HCT116 (cell line): ENCODE measurements at regions not wholly inside any gene's neighbourhood (a gene's known extent, or its start where the extent isn't known, plus 50 kb on each side); places are given as distances from the start of the nearest gene placed in this dataset.

ENCODE experiments used
- ATAC-seq: fragments of 200-7000 bp; cut with Tn5 transposase; 2 replicates; pipeline ENCODE4 v1.9.1; 2020; ENCODE audit warnings: mild to moderate bottlenecking, moderate library complexity
- BruUV-seq: library from RNA; stranded (reverse); fragments of 400-500 nt; replicated peaks from 2 replicates; lab custom pipeline; 2021; lab: Mats Ljungman, UMichigan
- CTCF ChIA-PET: fragments of 300-600 bp; sonication (Branson Sonifier 250); formaldehyde crosslinking; loops from one replicate; lab custom pipeline; 2021; ENCODE audit warnings: antibody characterized with exemption; lab: Charles Lee
- POLR2A ChIA-PET: fragments of 300-600, 350-600 bp; sonication (Branson Sonifier 250); formaldehyde crosslinking; loops from one replicate; lab custom pipeline; 2021; ENCODE audit warnings: antibody characterized with exemption; lab: Charles Lee
- RAD21 ChIA-PET, 2 experiments: fragments of 300-600 bp; sonication (Branson Sonifier 250); formaldehyde crosslinking; loops; one replicate each; lab custom pipeline; 2023; ENCODE audit warnings: low total read pairs in 2 of 2; ENCODE audit not compliant: uncharacterized antibody in 2 of 2, unreplicated experiment in 2 of 2, low non-redundant PET in 1 of 2; lab: Charles Lee
- DNase-seq: peaks from one replicate; pipeline ENCODE4 v3.0.0-alpha.2; 2010; ENCODE audit warnings: low read depth, low spot score
- H2AFZ ChIP-seq: fragments of 200-600 bp; shearing (Covaris generic), sonication (generic); 2 replicates; pipeline ENCODE4 v1.6.1; 2017; ENCODE audit warnings: low read depth, mixed run types, mixed read lengths, antibody characterized with exemption, low read length; ENCODE audit not compliant: poor library complexity, severe bottlenecking
- H3K27ac ChIP-seq: 2 replicates; pipeline ENCODE4 v1.5.1; 2012; ENCODE audit warnings: low read depth, low read length
- H3K27me3 ChIP-seq: fragments of 200-600 bp; sonication (generic); 2 replicates; pipeline ENCODE4 v1.6.1; 2016; ENCODE audit warnings: mixed run types, low read length, mixed read lengths; ENCODE audit not compliant: insufficient read depth
- H3K36me3 ChIP-seq, 2 experiments: fragments of 200-500 bp in 1 of 2; fragments of 200-600 bp in 1 of 2; sonication (Bioruptor generic) in 1 of 2; sonication (generic) in 1 of 2; 2 replicates each; pipeline versions ENCODE4 v1.5.1 to v1.6.1; 2014 to 2016; ENCODE audit warnings: low read length in 2 of 2, inconsistent platforms in 1 of 2, mixed read lengths in 1 of 2, mixed run types in 1 of 2; ENCODE audit not compliant: insufficient read depth in 2 of 2, control insufficient read depth in 1 of 2
- H3K4me1 ChIP-seq, 2 experiments: fragments of 200-600 bp in 1 of 2; sonication (generic) in 1 of 2; 2 replicates each; pipeline versions ENCODE4 v1.5.1 to v1.6.1; 2012 to 2017; ENCODE audit warnings: low read length in 2 of 2, inconsistent platforms in 1 of 2, mild to moderate bottlenecking in 1 of 2, mixed read lengths in 1 of 2, mixed run types in 1 of 2, moderate library complexity in 1 of 2; ENCODE audit not compliant: insufficient read depth in 2 of 2, control insufficient read depth in 1 of 2
- H3K4me2 ChIP-seq: fragments of 200-600 bp; sonication (generic); 2 replicates; pipeline ENCODE4 v1.6.1; 2017; ENCODE audit warnings: mixed run types, low read length, mixed read lengths
- H3K4me3 ChIP-seq, 2 experiments: fragments of 200-600 bp in 1 of 2; sonication (generic) in 1 of 2; replicated peaks in 1 of 2; 2 replicates each; pipeline ENCODE4 v1.5.1; 2011 to 2016; ENCODE audit warnings: low read length in 2 of 2, control low read depth in 1 of 2, low read depth in 1 of 2, mild to moderate bottlenecking in 1 of 2, mixed read lengths in 1 of 2, mixed run types in 1 of 2
- H3K79me2 ChIP-seq: fragments of 200-600 bp; sonication (generic); 2 replicates; pipeline ENCODE4 v1.6.1; 2017; ENCODE audit warnings: mild to moderate bottlenecking, mixed run types, low read length, moderate library complexity, mixed read lengths; ENCODE audit not compliant: insufficient read depth
- H3K9ac ChIP-seq: fragments of 200-600 bp; sonication (generic); 2 replicates; pipeline ENCODE4 v1.6.1; 2016; ENCODE audit warnings: low read length, mixed read lengths
- H3K9me2 ChIP-seq: fragments of 200-600 bp; sonication (generic), shearing (Covaris generic); 2 replicates; pipeline ENCODE4 v1.6.1; 2017; ENCODE audit warnings: mixed run types, mild to moderate bottlenecking, moderate library complexity; ENCODE audit not compliant: insufficient read depth
- H3K9me3 ChIP-seq, 2 experiments: fragments of 200-500 bp in 1 of 2; fragments of 200-600 bp in 1 of 2; sonication (Bioruptor generic) in 1 of 2; sonication (generic) in 1 of 2; 2 replicates each; pipeline ENCODE4 v1.6.1; 2014 to 2017; ENCODE audit warnings: low read length in 2 of 2, mixed read lengths in 2 of 2, inconsistent platforms in 1 of 2, low read depth in 1 of 2, mild to moderate bottlenecking in 1 of 2, mixed run types in 1 of 2, moderate library complexity in 1 of 2; ENCODE audit not compliant: control insufficient read depth in 1 of 2, insufficient read depth in 1 of 2
- H4K20me1 ChIP-seq: fragments of 200-600 bp; sonication (generic), shearing (Covaris generic); 2 replicates; pipeline ENCODE4 v1.6.1; 2017; ENCODE audit warnings: mixed run types, mild to moderate bottlenecking, moderate library complexity; ENCODE audit not compliant: insufficient read depth
- CBX3 ChIP-seq: IDR thresholded peaks from 2 replicates; pipeline ENCODE4 v1.6.1; 2012; ENCODE audit warnings: low read depth
- CEBPB ChIP-seq: IDR thresholded peaks from 2 replicates; pipeline ENCODE4 v1.6.1; 2012; ENCODE audit warnings: low read depth
- EGR1 ChIP-seq: IDR thresholded peaks from 2 replicates; pipeline ENCODE4 v1.6.1; 2012; ENCODE audit warnings: low read depth
- ELF1 ChIP-seq: IDR thresholded peaks from 2 replicates; pipeline ENCODE4 v1.6.1; 2012; ENCODE audit warnings: low read depth, borderline replicate concordance
- EZH2 ChIP-seq: fragments of 200-600 bp; sonication (generic); IDR thresholded peaks from 2 replicates; pipeline ENCODE4 v1.6.1; 2017; ENCODE audit warnings: antibody characterized with exemption, mixed run types
- EZH2phosphoT487 ChIP-seq: fragments of 200-600 bp; IDR thresholded peaks from 2 replicates; pipeline ENCODE4 v1.6.1; 2018; ENCODE audit warnings: antibody characterized with exemption, borderline replicate concordance
- FOSL1 ChIP-seq: IDR thresholded peaks from 2 replicates; pipeline ENCODE4 v1.6.1; 2012; ENCODE audit warnings: low read depth
- POLR2A ChIP-seq: IDR thresholded peaks from 2 replicates; pipeline ENCODE4 v1.7.0; 2011; ENCODE audit warnings: borderline replicate concordance; ENCODE audit not compliant: insufficient read depth, insufficient read length; ENCODE audit errors: extremely low read depth
- RAD21 ChIP-seq: IDR thresholded peaks from 2 replicates; pipeline ENCODE4 v1.6.1; 2012; ENCODE audit warnings: low read depth, mild to moderate bottlenecking
- SIN3A ChIP-seq: IDR thresholded peaks from 2 replicates; pipeline ENCODE4 v1.6.1; 2012; ENCODE audit warnings: low read depth
- SP1 ChIP-seq: IDR thresholded peaks from 2 replicates; pipeline ENCODE4 v1.6.1; 2012; ENCODE audit warnings: low read depth
- YY1 ChIP-seq: IDR thresholded peaks from 2 replicates; pipeline ENCODE4 v1.6.1; 2011; ENCODE audit warnings: low read length, low read depth, moderate library complexity, mild to moderate bottlenecking; ENCODE audit not compliant: insufficient replicate concordance; ENCODE audit errors: extremely low read depth
- ZNF274 ChIP-seq: fragments of 200-500 bp; sonication (Bioruptor generic); IDR thresholded peaks from 2 replicates; pipeline ENCODE4 v1.6.1; 2014; ENCODE audit warnings: mild to moderate bottlenecking, low read depth, low read length, inconsistent platforms
- intact Hi-C: fragments of 100-400 bp; cut with micrococcal nuclease; formaldehyde crosslinking; loops from 2 replicates; pipeline ENCODE4 v1.10.0; 2022
- TF ChIP-seq, protein P1 (sequence below): IDR thresholded peaks from 2 replicates; pipeline ENCODE4 v1.6.1; 2012
- TF ChIP-seq, protein P2 (sequence below): IDR thresholded peaks from 2 replicates; pipeline ENCODE4 v1.6.1; 2011; ENCODE audit warnings: mild to moderate bottlenecking, low read length, moderate library complexity; ENCODE audit not compliant: insufficient replicate concordance; ENCODE audit errors: extremely low read depth

DNA sequence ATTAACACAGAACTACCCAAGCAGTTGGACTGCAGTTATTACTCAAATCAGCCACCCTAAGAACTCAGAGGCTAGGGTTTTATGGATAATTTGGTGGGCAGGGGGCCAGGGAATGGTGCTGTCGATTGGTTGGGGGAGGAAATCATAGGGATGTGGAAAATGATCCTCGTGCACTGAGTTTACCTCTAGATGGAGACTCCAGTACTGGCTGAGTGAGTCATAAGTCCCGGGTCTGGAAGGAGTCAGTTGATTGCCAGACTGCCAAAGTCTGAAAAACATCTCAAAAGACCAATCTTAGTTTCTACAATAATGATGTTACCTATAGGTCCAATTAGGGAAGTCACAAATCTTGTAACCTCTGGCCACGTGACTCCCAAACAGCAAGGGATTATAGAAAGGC lies 257.5 kb upstream of the PRMT6 start:
- ChIA-PET RAD21 (no interaction called here), CTCF (no interaction called here)

More for the DNA sequence above, 257.5 kb upstream of the PRMT6 start:
- no peaks in the 10 kb centered on the region for H3K79me2 ChIP-seq
- H3K9ac ChIP-seq: no peak overlapping the region
- H3K4me3 ChIP-seq: no peak overlapping the region
- BruUV-seq: no TSS peak
- TF ChIP-seq FOSL1 (no peak), YY1 (no peak), EZH2 (no peak), POLR2A (no peak), CBX3 (no peak), EGR1 (no peak), ZNF274 (no peak), SIN3A (no peak), RAD21 (no peak), CEBPB (no peak), SP1 (no peak), ELF1 (no peak), EZH2phosphoT487 (no peak)
- TF ChIP-seq, protein P1, sequence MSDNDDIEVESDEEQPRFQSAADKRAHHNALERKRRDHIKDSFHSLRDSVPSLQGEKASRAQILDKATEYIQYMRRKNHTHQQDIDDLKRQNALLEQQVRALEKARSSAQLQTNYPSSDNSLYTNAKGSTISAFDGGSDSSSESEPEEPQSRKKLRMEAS: no peak
- TF ChIP-seq, protein P2, sequence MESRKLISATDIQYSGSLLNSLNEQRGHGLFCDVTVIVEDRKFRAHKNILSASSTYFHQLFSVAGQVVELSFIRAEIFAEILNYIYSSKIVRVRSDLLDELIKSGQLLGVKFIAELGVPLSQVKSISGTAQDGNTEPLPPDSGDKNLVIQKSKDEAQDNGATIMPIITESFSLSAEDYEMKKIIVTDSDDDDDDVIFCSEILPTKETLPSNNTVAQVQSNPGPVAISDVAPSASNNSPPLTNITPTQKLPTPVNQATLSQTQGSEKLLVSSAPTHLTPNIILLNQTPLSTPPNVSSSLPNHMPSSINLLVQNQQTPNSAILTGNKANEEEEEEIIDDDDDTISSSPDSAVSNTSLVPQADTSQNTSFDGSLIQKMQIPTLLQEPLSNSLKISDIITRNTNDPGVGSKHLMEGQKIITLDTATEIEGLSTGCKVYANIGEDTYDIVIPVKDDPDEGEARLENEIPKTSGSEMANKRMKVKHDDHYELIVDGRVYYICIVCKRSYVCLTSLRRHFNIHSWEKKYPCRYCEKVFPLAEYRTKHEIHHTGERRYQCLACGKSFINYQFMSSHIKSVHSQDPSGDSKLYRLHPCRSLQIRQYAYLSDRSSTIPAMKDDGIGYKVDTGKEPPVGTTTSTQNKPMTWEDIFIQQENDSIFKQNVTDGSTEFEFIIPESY: no peak
- DNase-seq: no peak
- no peaks in the 10 kb centered on the region for H3K4me1 ChIP-seq
- no peaks in the 10 kb centered on the region for H3K27me3 ChIP-seq
- POLR2A ChIA-PET: no interaction called here
- H3K9me3 ChIP-seq: peaks cover 8 to 44% of the 10 kb centered on the region in 2 experiments; a peak in 2 of 4 replicates
- no peak overlapping the region for H3K27ac ChIP-seq
- H2AFZ ChIP-seq: no peak overlapping the region
- no peak overlapping the region for H3K4me2 ChIP-seq
- ATAC-seq: no peak
- no peaks in the 10 kb centered on the region for H3K36me3 ChIP-seq
- no peaks in the 10 kb centered on the region for H4K20me1 ChIP-seq
- intact Hi-C loops: no loop called here
- H3K9me2 ChIP-seq: no peaks in the 10 kb centered on the region
